OCI-LY7 (cell line): ENCODE measurements at regions not wholly inside any gene's neighbourhood (a gene's known extent, or its start where the extent isn't known, plus 50 kb on each side); places are given as distances from the start of the nearest gene placed in this dataset.

ENCODE experiments used
- BruUV-seq: library from RNA; stranded (reverse); fragments of 400-500 nt; replicated peaks from 2 replicates; lab custom pipeline; 2021; lab: Mats Ljungman, UMichigan
- CTCF ChIA-PET: fragments of 300-600 bp; sonication (Branson Sonifier 250); formaldehyde crosslinking; loops from one replicate; lab custom pipeline; 2022; ENCODE audit warnings: antibody characterized with exemption; ENCODE audit not compliant: unreplicated experiment; lab: Charles Lee
- POLR2A ChIA-PET: fragments of 300-600 bp; sonication (Branson Sonifier 250); formaldehyde crosslinking; loops from one replicate; lab custom pipeline; 2022; ENCODE audit warnings: antibody characterized with exemption; lab: Charles Lee
- DNase-seq: peaks from one replicate; pipeline ENCODE4 v3.0.0-alpha.2; 2015; ENCODE audit warnings: low spot score
- H2AFZ ChIP-seq: fragments of 200-600 bp; sonication (generic), shearing (Covaris generic); 2 replicates; pipeline ENCODE4 v1.6.1; 2014; ENCODE audit warnings: mild to moderate bottlenecking, antibody characterized with exemption, low read length, moderate library complexity
- H3K27ac ChIP-seq: fragments of 200-600 bp; sonication (generic); 2 replicates; pipeline ENCODE4 v1.5.1; 2014; ENCODE audit warnings: mixed run types, low read depth, mild to moderate bottlenecking, moderate library complexity, low read length, inconsistent platforms; ENCODE audit not compliant: poor library complexity, severe bottlenecking
- H3K36me3 ChIP-seq: fragments of 200-600 bp; sonication (generic); 2 replicates; pipeline ENCODE4 v1.6.1; 2014; ENCODE audit warnings: mild to moderate bottlenecking, antibody characterized with exemption, low read length, moderate library complexity, mixed read lengths; ENCODE audit not compliant: insufficient read depth
- H3K4me1 ChIP-seq: fragments of 200-600 bp; sonication (generic); 2 replicates; pipeline ENCODE4 v1.5.1; 2014; ENCODE audit warnings: mild to moderate bottlenecking, low read length; ENCODE audit not compliant: insufficient read depth, poor library complexity, severe bottlenecking
- H3K4me2 ChIP-seq: fragments of 200-600 bp; sonication (generic); 2 replicates; pipeline ENCODE4 v1.6.1; 2014; ENCODE audit warnings: mild to moderate bottlenecking, low read length
- H3K4me3 ChIP-seq: fragments of 200-600 bp; sonication (generic); 2 replicates; pipeline ENCODE4 v1.5.1; 2014; ENCODE audit warnings: mild to moderate bottlenecking, low read depth, low read length; ENCODE audit not compliant: poor library complexity, severe bottlenecking
- H3K79me2 ChIP-seq: fragments of 200-600 bp; sonication (generic); 2 replicates; pipeline ENCODE4 v1.6.1; 2016; ENCODE audit warnings: low read depth, mild to moderate bottlenecking, low read length, moderate library complexity, mixed read lengths; ENCODE audit not compliant: insufficient read depth
- H3K9me2 ChIP-seq: fragments of 200-600 bp; sonication (generic); 2 replicates; pipeline ENCODE4 v1.6.1; 2016; ENCODE audit warnings: mild to moderate bottlenecking, low read length, mixed read lengths; ENCODE audit not compliant: insufficient read depth
- H3K9me3 ChIP-seq: fragments of 200-600 bp; sonication (generic); 2 replicates; pipeline ENCODE4 v1.6.1; 2014; ENCODE audit warnings: mild to moderate bottlenecking, mixed run types, low read length, mixed read lengths
- H4K20me1 ChIP-seq: fragments of 200-600 bp; sonication (generic); 2 replicates; pipeline ENCODE4 v1.6.1; 2014; ENCODE audit warnings: mild to moderate bottlenecking, antibody characterized with exemption, low read length, moderate library complexity, mixed read lengths; ENCODE audit not compliant: insufficient read depth
- CTCF ChIP-seq: fragments of 200-600 bp; sonication (generic); conservative IDR thresholded peaks from 2 replicates; pipeline ENCODE4 v1.5.1; 2014; ENCODE audit warnings: mild to moderate bottlenecking, antibody characterized with exemption, low read length, moderate library complexity, mixed read lengths
- EZH2phosphoT487 ChIP-seq: fragments of 200-600 bp; sonication (generic); IDR thresholded peaks from 2 replicates; pipeline ENCODE4 v1.6.1; 2018; ENCODE audit warnings: low read depth, borderline replicate concordance, mild to moderate bottlenecking, mixed run types, antibody characterized with exemption, low read length, moderate library complexity, mixed read lengths
- intact Hi-C: fragments of 100-400 bp; cut with micrococcal nuclease; formaldehyde crosslinking; loops from one replicate; pipeline ENCODE4 v1.10.0; 2022; ENCODE audit not compliant: unreplicated experiment

DNA sequence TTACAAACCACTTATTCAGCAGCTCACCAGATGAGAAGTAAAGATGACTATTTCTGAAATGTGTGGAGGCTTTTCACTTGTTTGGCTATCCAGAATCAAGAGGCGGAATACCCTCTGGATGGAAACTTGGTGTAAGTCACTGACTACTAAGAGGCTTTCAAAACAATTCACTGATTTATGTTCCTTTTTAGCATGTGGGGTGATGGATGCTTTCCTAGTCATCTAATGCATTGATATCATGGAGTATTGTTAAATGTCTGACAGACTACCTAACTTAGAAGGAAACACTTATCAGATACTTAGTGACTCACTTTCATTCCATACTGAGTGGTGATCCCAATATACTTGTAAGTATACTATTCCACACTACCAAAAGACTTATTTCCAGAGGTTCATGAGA is 141.4 kb downstream of the PLK2 start:
- H2AFZ ChIP-seq = no peak overlapping the region
- ChIA-PET CTCF (no interaction called here), POLR2A (no interaction called here)
- H3K4me1 ChIP-seq = no peaks in the 10 kb centered on the region
- no peaks in the 10 kb centered on the region for H3K9me2 ChIP-seq
- no TSS peak for BruUV-seq
- H3K79me2 ChIP-seq = no peaks in the 10 kb centered on the region
- TF ChIP-seq EZH2phosphoT487 (no peak), CTCF (no peak)
- no peak for DNase-seq
- no peak overlapping the region for H3K4me3 ChIP-seq
- H3K9me3 ChIP-seq = no peaks in the 10 kb centered on the region
- intact Hi-C loops = no loop called here
- no peak overlapping the region for H3K4me2 ChIP-seq
- H3K27ac ChIP-seq = no peak overlapping the region
- H3K36me3 ChIP-seq = no peaks in the 10 kb centered on the region
- H4K20me1 ChIP-seq = no peaks in the 10 kb centered on the region

DNA sequence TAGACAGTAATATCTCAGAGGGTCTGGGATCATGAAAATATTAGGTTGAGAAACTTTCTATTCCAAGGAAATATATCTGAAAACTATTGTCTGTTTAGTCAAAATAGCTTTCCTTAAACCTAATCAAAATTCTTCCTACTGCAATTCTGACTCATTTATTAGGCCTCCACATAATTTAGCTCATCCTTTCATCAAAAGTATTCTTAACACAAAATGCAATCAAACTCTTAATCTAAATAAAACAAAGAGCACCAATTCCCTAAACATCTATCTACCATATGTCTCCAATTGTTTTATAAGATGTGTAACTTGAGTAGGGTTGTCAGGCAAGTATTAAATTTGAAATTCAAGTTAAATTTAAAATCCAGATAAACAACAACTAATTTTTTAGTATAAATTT is 142.1 kb downstream of the PLK2 start:
- no peak overlapping the region for H2AFZ ChIP-seq
- no peak overlapping the region for H3K4me3 ChIP-seq
- no peaks in the 10 kb centered on the region for H3K9me3 ChIP-seq
- BruUV-seq = no TSS peak
- intact Hi-C loops = no loop called here
- H3K4me1 ChIP-seq = no peaks in the 10 kb centered on the region
- H4K20me1 ChIP-seq = no peaks in the 10 kb centered on the region
- H3K9me2 ChIP-seq = no peaks in the 10 kb centered on the region
- no peak overlapping the region for H3K27ac ChIP-seq
- no peaks in the 10 kb centered on the region for H3K36me3 ChIP-seq
- no peak overlapping the region for H3K4me2 ChIP-seq
- CTCF ChIA-PET = no interaction called here
- POLR2A ChIA-PET = interaction anchor here (0.6 kb wide), 1 partner anchor 437 kb away, joined by 3 read pairs; no protein-coding TSS in a partner anchor
- TF ChIP-seq CTCF (no peak), EZH2phosphoT487 (no peak)
- no peaks in the 10 kb centered on the region for H3K79me2 ChIP-seq
- no peak for DNase-seq

GRCh38 chr5:58317009-58317408 is 142.9 kb downstream of the PLK2 start:
- Histone ChIP-seq H3K9me2 (no peaks in the 10 kb centered on the region), H3K79me2 (no peaks in the 10 kb centered on the region), H3K36me3 (no peaks in the 10 kb centered on the region), H3K4me2 (no peak overlapping the region), H3K9me3 (no peaks in the 10 kb centered on the region), H3K27ac (no peak overlapping the region), H2AFZ (no peak overlapping the region), H3K4me1 (no peaks in the 10 kb centered on the region), H3K4me3 (no peak overlapping the region), H4K20me1 (no peaks in the 10 kb centered on the region)
- intact Hi-C loops = no loop called here
- no TSS peak for BruUV-seq
- POLR2A ChIA-PET = interaction anchor here (0.6 kb wide), 1 partner anchor 437 kb away, joined by 3 read pairs; no protein-coding TSS in a partner anchor
- CTCF ChIA-PET = no interaction called here
- DNase-seq = no peak
- TF ChIP-seq CTCF (no peak), EZH2phosphoT487 (no peak)
